ENCODE measurements at regions not wholly inside any gene's neighbourhood (a gene's known extent, or its start where the extent isn't known, plus 50 kb on each side); places are given as distances from the start of the nearest gene placed in this dataset.
"Not testable (repeated sequence)": the region's sequence is repeated elsewhere in the genome, so short reads cannot be mapped to it uniquely, and the experiment has no call there.

GRCh38 chr1:143764831-143765230 is 207.0 kb downstream of the FAM72C start:
- TF ChIP-seq CTCF (IDR thresholded peaks at IDR 0.05); POLR2A (IDR thresholded peaks at IDR 0.05); EP300 (IDR thresholded peaks at IDR 0.05; ENCODE audit: low read depth); POLR2AphosphoS5 (IDR thresholded peaks at IDR 0.05): not testable (repeated sequence)

Measured in transverse colon (tissue), 4 donors.